Mesodermal cell (in vitro differentiated cells): ENCODE measurements at regions not wholly inside any gene's neighbourhood (a gene's known extent, or its start where the extent isn't known, plus 50 kb on each side); places are given as distances from the start of the nearest gene placed in this dataset.
"Not testable (repeated sequence)": the region's sequence is repeated elsewhere in the genome, so short reads cannot be mapped to it uniquely, and the experiment has no call there.

Source experiments
- H3K27ac ChIP-seq: 2 replicates; pipeline ENCODE4 v1.7.0; 2013; ENCODE audit warnings: mild to moderate bottlenecking, low read depth, low read length, moderate library complexity; ENCODE audit not compliant: severe bottlenecking
- H3K36me3 ChIP-seq: 2 replicates; pipeline ENCODE4 v1.7.1; 2013; ENCODE audit warnings: mild to moderate bottlenecking, low read length, moderate library complexity; ENCODE audit not compliant: control insufficient read depth, insufficient read depth
- H3K4me1 ChIP-seq: one replicate; pipeline ENCODE4 v1.7.1; 2013; ENCODE audit warnings: mild to moderate bottlenecking, low read length; ENCODE audit not compliant: insufficient read depth, control insufficient read depth, poor library complexity, severe bottlenecking
- H3K4me3 ChIP-seq: 2 replicates; pipeline ENCODE4 v1.7.0; 2013; ENCODE audit warnings: low read length, control low read depth, mild to moderate bottlenecking; ENCODE audit not compliant: insufficient read depth, poor library complexity, severe bottlenecking; ENCODE audit errors: extremely low read depth
- H3K9me3 ChIP-seq: 2 replicates; pipeline ENCODE4 v1.7.1; 2013; ENCODE audit warnings: mild to moderate bottlenecking, low read length, moderate library complexity; ENCODE audit not compliant: control insufficient read depth
- WGBS, 2 experiments: methylation state at CpG; one replicate each; pipeline ENCODE4 v1.1.5; 2013; ENCODE audit warnings: missing lambda C conversion rate in 2 of 2; ENCODE audit not compliant: insufficient coverage in 2 of 2; 5-methylcytosine and 5-hydroxymethylcytosine counted together

- Histone ChIP-seq H3K4me3 (no peak overlapping the region), H3K36me3 (no peaks in the 10 kb centered on the region), H3K9me3 (no peaks in the 10 kb centered on the region), H3K27ac (no peak overlapping the region), H3K4me1 (no peaks in the 10 kb centered on the region)
These were observed 254.5 kb downstream of the DEPDC1B start for GRCh38 chr5:60445427-60445826.

GRCh38 chr5:60444661-60445360 is 255.2 kb downstream of the DEPDC1B start:
- Histone ChIP-seq H3K4me3 (no peak overlapping the region), H3K9me3 (no peaks in the 10 kb centered on the region)
- 100% methylated on average over 3 of the region's 5 CpGs; no CpG with 5 or more reads in 1 of the 2 experiments for WGBS, 2 experiments

GRCh38 chr5:60439552-60439951 is 260.4 kb downstream of the DEPDC1B start:
- no peaks in the 10 kb centered on the region for H3K4me1 ChIP-seq
- H3K36me3 ChIP-seq = no peaks in the 10 kb centered on the region
- WGBS, 2 experiments = 83 to 100% methylated on average over 1 of the region's 1 CpG
- no peaks in the 10 kb centered on the region for H3K9me3 ChIP-seq
- no peak overlapping the region for H3K4me3 ChIP-seq
- no peak overlapping the region for H3K27ac ChIP-seq

More at GRCh38 chr5:60444661-60445360, 255.2 kb downstream of the DEPDC1B start:
- H3K36me3 ChIP-seq = no peaks in the 10 kb centered on the region
- H3K27ac ChIP-seq = no peak overlapping the region
- no peaks in the 10 kb centered on the region for H3K4me1 ChIP-seq

- Histone ChIP-seq H3K4me1 (no peaks in the 10 kb centered on the region), H3K4me3 (no peak overlapping the region), H3K9me3 (no peaks in the 10 kb centered on the region), H3K27ac (no peak overlapping the region), H3K36me3 (no peaks in the 10 kb centered on the region)
These were observed 262.7 kb downstream of the DEPDC1B start for GRCh38 chr5:60437308-60437707.

- no peaks in the 10 kb centered on the region for H3K4me1 ChIP-seq
- 88% methylated on average over 1 of the region's 2 CpGs; no CpG with 5 or more reads in 1 of the 2 experiments for WGBS, 2 experiments
- no peak overlapping the region for H3K27ac ChIP-seq
- H3K4me3 ChIP-seq = no peak overlapping the region
- H3K36me3 ChIP-seq = no peaks in the 10 kb centered on the region
- no peaks in the 10 kb centered on the region for H3K9me3 ChIP-seq
These were observed 263.4 kb downstream of the DEPDC1B start for GRCh38 chr5:60436518-60436917.

GRCh38 chr5:60435808-60436207 is 264.2 kb downstream of the DEPDC1B start:
- Histone ChIP-seq H3K36me3 (no peaks in the 10 kb centered on the region), H3K9me3 (no peaks in the 10 kb centered on the region), H3K27ac (no peak overlapping the region), H3K4me1 (no peaks in the 10 kb centered on the region), H3K4me3 (no peak overlapping the region)

- H3K36me3 ChIP-seq, H3K27ac ChIP-seq, H3K4me1 ChIP-seq, H3K9me3 ChIP-seq, H3K4me3 ChIP-seq: not testable (repeated sequence)
- WGBS, 2 experiments = no CpG with 5 or more reads among the region's 3 CpGs
These were observed 273.8 kb downstream of the DEPDC1B start for GRCh38 chr5:60426189-60426588.

- H3K4me3 ChIP-seq, H3K36me3 ChIP-seq, H3K27ac ChIP-seq, H3K9me3 ChIP-seq, H3K4me1 ChIP-seq: not testable (repeated sequence)
- 83 to 100% methylated on average over 1 of the region's 3 CpGs for WGBS, 2 experiments
These were observed 279.2 kb downstream of the DEPDC1B start for GRCh38 chr5:60420773-60421172.

- WGBS, 2 experiments = 82% methylated on average over 2 of the region's 3 CpGs; no CpG with 5 or more reads in 1 of the 2 experiments
- no peak overlapping the region for H3K27ac ChIP-seq
These were observed 282.3 kb downstream of the DEPDC1B start for GRCh38 chr5:60417500-60418181.

GRCh38 chr5:60415443-60415842 is 284.5 kb downstream of the DEPDC1B start:
- 89 to 97% methylated on average over 14 of the region's 23 CpGs for WGBS, 2 experiments
- H3K27ac ChIP-seq = no peak overlapping the region
- H3K4me3 ChIP-seq = no peak overlapping the region
- no peaks in the 10 kb centered on the region for H3K9me3 ChIP-seq
- no peaks in the 10 kb centered on the region for H3K36me3 ChIP-seq
- no peaks in the 10 kb centered on the region for H3K4me1 ChIP-seq

More at GRCh38 chr5:60417500-60418181, 282.3 kb downstream of the DEPDC1B start:
- no peak overlapping the region for H3K4me3 ChIP-seq
- no peaks in the 10 kb centered on the region for H3K9me3 ChIP-seq
- H3K4me1 ChIP-seq = no peaks in the 10 kb centered on the region
- H3K36me3 ChIP-seq = no peaks in the 10 kb centered on the region

- H3K9me3 ChIP-seq = no peaks in the 10 kb centered on the region
- H3K4me3 ChIP-seq = no peak overlapping the region
- no peaks in the 10 kb centered on the region for H3K36me3 ChIP-seq
- no peak overlapping the region for H3K27ac ChIP-seq
- 80 to 100% methylated on average over 1 of the region's 1 CpG for WGBS, 2 experiments
- no peaks in the 10 kb centered on the region for H3K4me1 ChIP-seq
These were observed 289.5 kb downstream of the DEPDC1B start for GRCh38 chr5:60410427-60410826.
